Naive B cell (primary cell): ENCODE measurements at regions not wholly inside any gene's neighbourhood (a gene's known extent, or its start where the extent isn't known, plus 50 kb on each side); places are given as distances from the start of the nearest gene placed in this dataset.

Experiments
- ATAC-seq, 2 donors: fragments of 150-1000 bp; cut with Tn5 transposase; 2 replicates each; pipeline ENCODE4 v1.10.0; 2021; ENCODE audit warnings: low read depth in 2 of 2, mild to moderate bottlenecking in 2 of 2, moderate library complexity in 2 of 2
- DNase-seq: peaks from one replicate; pipeline ENCODE4 v3.0.0; 2022
- H3K27ac Mint-ChIP-seq, 6 donors: one replicate each; pipeline ENCODE4 v1.8.0; 2020 to 2022; ENCODE audit warnings: mild to moderate bottlenecking in 6 of 6, mixed read lengths in 6 of 6, moderate library complexity in 5 of 6, inconsistent platforms in 2 of 6
- H3K27me3 Mint-ChIP-seq, 3 donors: one replicate each; pipeline ENCODE4 v1.8.0; 2021 to 2022; ENCODE audit warnings: mixed read lengths in 3 of 3, mild to moderate bottlenecking in 1 of 3
- H3K36me3 Mint-ChIP-seq, 2 donors: one replicate each; pipeline ENCODE4 v1.8.0; 2020 to 2022; ENCODE audit warnings: mixed read lengths in 2 of 2, inconsistent platforms in 1 of 2, mild to moderate bottlenecking in 1 of 2
- H3K4me1 Mint-ChIP-seq, 3 donors: one replicate each; pipeline ENCODE4 v1.8.0; 2020 to 2022; ENCODE audit warnings: mixed read lengths in 3 of 3, inconsistent platforms in 1 of 3, mild to moderate bottlenecking in 1 of 3, moderate library complexity in 1 of 3
- H3K4me3 Mint-ChIP-seq, 8 donors: one replicate each; pipeline ENCODE4 v1.8.0; 2020 to 2022; ENCODE audit warnings: mild to moderate bottlenecking in 8 of 8, mixed read lengths in 8 of 8, moderate library complexity in 8 of 8, inconsistent platforms in 2 of 8
- H3K9me3 Mint-ChIP-seq, 7 donors: one replicate each; pipeline ENCODE4 v1.8.0; 2020 to 2022; ENCODE audit warnings: mixed read lengths in 7 of 7, mild to moderate bottlenecking in 5 of 7, inconsistent platforms in 2 of 7, moderate library complexity in 1 of 7

GRCh38 chr5:82796643-82797416, 280.4 kb downstream of the TMEM167A start:
- Mint-ChIP-seq H3K27ac (no peak overlapping the region), H3K4me1 (no peaks in the 10 kb centered on the region), H3K4me3 (no peak overlapping the region), H3K36me3 (no peaks in the 10 kb centered on the region), H3K9me3 (peaks cover 0 to 8% (median 2%) of the 10 kb centered on the region in 7 donors), H3K27me3 (no peaks in the 10 kb centered on the region)
- no peak for DNase-seq
- ATAC-seq = no peak

GRCh38 chr5:82794876-82795275, 282.3 kb downstream of the TMEM167A start:
- ATAC-seq (no peak), DNase-seq (no peak)
- no peaks in the 10 kb centered on the region for H3K27me3 Mint-ChIP-seq
- H3K4me3 Mint-ChIP-seq = no peak overlapping the region
- no peaks in the 10 kb centered on the region for H3K4me1 Mint-ChIP-seq
- no peaks in the 10 kb centered on the region for H3K36me3 Mint-ChIP-seq
- peaks cover 0 to 8% (median 2%) of the 10 kb centered on the region in 7 donors for H3K9me3 Mint-ChIP-seq
- H3K27ac Mint-ChIP-seq = no peak overlapping the region

- Mint-ChIP-seq H3K27me3 (no peaks in the 10 kb centered on the region), H3K9me3 (peaks cover 0 to 8% (median 2%) of the 10 kb centered on the region in 7 donors), H3K4me3 (no peak overlapping the region), H3K4me1 (no peaks in the 10 kb centered on the region), H3K27ac (no peak overlapping the region), H3K36me3 (no peaks in the 10 kb centered on the region)
- ATAC-seq (no peak), DNase-seq (no peak)
Observed at GRCh38 chr5:82793808-82794419, 283.3 kb downstream of the TMEM167A start.

- peak overlapping the region in 1 of 6 donors; percentile 35 for H3K27ac Mint-ChIP-seq
- H3K27me3 Mint-ChIP-seq = no peaks in the 10 kb centered on the region
- ATAC-seq (no peak), DNase-seq (no peak)
- H3K4me3 Mint-ChIP-seq = no peak overlapping the region
- peaks cover 0 to 8% (median 2%) of the 10 kb centered on the region in 7 donors for H3K9me3 Mint-ChIP-seq
- H3K4me1 Mint-ChIP-seq = no peaks in the 10 kb centered on the region
- no peaks in the 10 kb centered on the region for H3K36me3 Mint-ChIP-seq
Observed at GRCh38 chr5:82792096-82792495, 285.1 kb downstream of the TMEM167A start.

GRCh38 chr5:82789095-82789494, 288.1 kb downstream of the TMEM167A start:
- Mint-ChIP-seq H3K27me3 (no peaks in the 10 kb centered on the region), H3K4me1 (no peaks in the 10 kb centered on the region), H3K36me3 (no peaks in the 10 kb centered on the region), H3K9me3 (peaks cover 0 to 8% (median 2%) of the 10 kb centered on the region in 7 donors), H3K4me3 (no peak overlapping the region), H3K27ac (no peak overlapping the region)
- DNase-seq (no peak), ATAC-seq (no peak)

GRCh38 chr5:82786748-82787147, 290.4 kb downstream of the TMEM167A start:
- ATAC-seq (no peak), DNase-seq (no peak)
- no peak overlapping the region for H3K4me3 Mint-ChIP-seq
- no peaks in the 10 kb centered on the region for H3K36me3 Mint-ChIP-seq
- no peaks in the 10 kb centered on the region for H3K27me3 Mint-ChIP-seq
- no peak overlapping the region for H3K27ac Mint-ChIP-seq
- no peaks in the 10 kb centered on the region for H3K9me3 Mint-ChIP-seq
- H3K4me1 Mint-ChIP-seq = no peaks in the 10 kb centered on the region

GRCh38 chr5:82785882-82786509, 291.2 kb downstream of the TMEM167A start:
- no peak overlapping the region for H3K4me3 Mint-ChIP-seq
- H3K27me3 Mint-ChIP-seq = no peaks in the 10 kb centered on the region
- no peaks in the 10 kb centered on the region for H3K36me3 Mint-ChIP-seq

GRCh38 chr5:82785456-82785855, 291.7 kb downstream of the TMEM167A start:
- Mint-ChIP-seq H3K27me3 (no peaks in the 10 kb centered on the region), H3K4me1 (no peaks in the 10 kb centered on the region), H3K36me3 (no peaks in the 10 kb centered on the region), H3K9me3 (no peaks in the 10 kb centered on the region), H3K27ac (no peak overlapping the region), H3K4me3 (no peak overlapping the region)
- no peak for ATAC-seq
- DNase-seq = no peak

More at GRCh38 chr5:82785882-82786509, 291.2 kb downstream of the TMEM167A start:
- H3K9me3 Mint-ChIP-seq = no peaks in the 10 kb centered on the region
- no peak overlapping the region for H3K27ac Mint-ChIP-seq
- DNase-seq (no peak), ATAC-seq (no peak)
- no peaks in the 10 kb centered on the region for H3K4me1 Mint-ChIP-seq

- Mint-ChIP-seq H3K9me3 (no peaks in the 10 kb centered on the region), H3K27ac (no peak overlapping the region), H3K27me3 (no peaks in the 10 kb centered on the region), H3K36me3 (no peaks in the 10 kb centered on the region), H3K4me3 (no peak overlapping the region), H3K4me1 (no peaks in the 10 kb centered on the region)
- ATAC-seq = no peak
- DNase-seq = no peak
Observed at GRCh38 chr5:82784521-82784920, 292.7 kb downstream of the TMEM167A start.

GRCh38 chr5:82777106-82777505, 300.1 kb downstream of the TMEM167A start:
- no peak for ATAC-seq
- Mint-ChIP-seq H3K36me3 (no peaks in the 10 kb centered on the region), H3K9me3 (peaks cover 0 to 5% (median 0%) of the 10 kb centered on the region in 7 donors), H3K4me1 (no peaks in the 10 kb centered on the region), H3K4me3 (no peak overlapping the region), H3K27ac (no peak overlapping the region), H3K27me3 (peaks cover 0 to 6% (median 5%) of the 10 kb centered on the region in 3 donors)
- DNase-seq = no peak

GRCh38 chr5:82772281-82772680, 304.9 kb downstream of the TMEM167A start:
- no peak for DNase-seq
- peaks cover 0 to 7% (median 3%) of the 10 kb centered on the region in 7 donors for H3K9me3 Mint-ChIP-seq
- H3K27me3 Mint-ChIP-seq = peaks cover 0 to 6% (median 5%) of the 10 kb centered on the region in 3 donors
- H3K4me3 Mint-ChIP-seq = no peak overlapping the region
- no peak for ATAC-seq
- no peaks in the 10 kb centered on the region for H3K36me3 Mint-ChIP-seq
- no peaks in the 10 kb centered on the region for H3K4me1 Mint-ChIP-seq
- no peak overlapping the region for H3K27ac Mint-ChIP-seq

- ATAC-seq = no peak
- H3K27ac Mint-ChIP-seq = no peak overlapping the region
- no peak overlapping the region for H3K4me3 Mint-ChIP-seq
- DNase-seq = no peak
- H3K9me3 Mint-ChIP-seq = peaks cover 0 to 7% (median 3%) of the 10 kb centered on the region in 7 donors
- no peaks in the 10 kb centered on the region for H3K36me3 Mint-ChIP-seq
- no peaks in the 10 kb centered on the region for H3K4me1 Mint-ChIP-seq
- H3K27me3 Mint-ChIP-seq = no peaks in the 10 kb centered on the region
Observed at GRCh38 chr5:82766206-82766605, 311.0 kb downstream of the TMEM167A start.

GRCh38 chr5:82765765-82766164, 311.4 kb downstream of the TMEM167A start:
- Mint-ChIP-seq H3K4me3 (no peak overlapping the region), H3K4me1 (no peaks in the 10 kb centered on the region), H3K9me3 (peaks cover 0 to 7% (median 3%) of the 10 kb centered on the region in 7 donors), H3K36me3 (no peaks in the 10 kb centered on the region), H3K27ac (no peak overlapping the region), H3K27me3 (no peaks in the 10 kb centered on the region)
- DNase-seq (no peak), ATAC-seq (no peak)

- no peaks in the 10 kb centered on the region for H3K4me1 Mint-ChIP-seq
- peaks cover 0 to 5% (median 3%) of the 10 kb centered on the region in 7 donors for H3K9me3 Mint-ChIP-seq
- no peaks in the 10 kb centered on the region for H3K27me3 Mint-ChIP-seq
- no peak overlapping the region for H3K27ac Mint-ChIP-seq
- DNase-seq = no peak
- no peaks in the 10 kb centered on the region for H3K36me3 Mint-ChIP-seq
- ATAC-seq = no peak
- H3K4me3 Mint-ChIP-seq = no peak overlapping the region
Observed at GRCh38 chr5:82760856-82761255, 316.3 kb downstream of the TMEM167A start.
